DND-41 (cell line): ENCODE measurements at regions not wholly inside any gene's neighbourhood (a gene's known extent, or its start where the extent isn't known, plus 50 kb on each side); places are given as distances from the start of the nearest gene placed in this dataset.
"Not testable (repeated sequence)": the region's sequence is repeated elsewhere in the genome, so short reads cannot be mapped to it uniquely, and the experiment has no call there.

Experiments
- CTCF ChIP-seq: IDR thresholded peaks from 2 replicates; pipeline ENCODE4 v1.5.1; 2012; ENCODE audit warnings: borderline replicate concordance, low read length, moderate library complexity, mild to moderate bottlenecking; ENCODE audit not compliant: poor library complexity, severe bottlenecking; ENCODE audit errors: extremely low read depth
- EZH2 ChIP-seq: IDR thresholded peaks from 3 replicates; pipeline ENCODE4 v1.6.1; 2012; ENCODE audit warnings: borderline replicate concordance, low read depth, mild to moderate bottlenecking, moderate library complexity, low read length, inconsistent platforms; ENCODE audit not compliant: severe bottlenecking

GRCh38 chr13:111696121-111696520 lies 370.8 kb upstream of the SOX1 start:
- not testable (repeated sequence) for TF ChIP-seq CTCF, EZH2
